Activated T-cell treated with anti-CD3 and anti-CD28 coated beads, Interleukin-2, amount 50 U/mL, for 72 hours (primary cell): ENCODE measurements at regions not wholly inside any gene's neighbourhood (a gene's known extent, or its start where the extent isn't known, plus 50 kb on each side); places are given as distances from the start of the nearest gene placed in this dataset.
"Not testable (repeated sequence)": the region's sequence is repeated elsewhere in the genome, so short reads cannot be mapped to it uniquely, and the experiment has no call there.

Experiments used
- ATAC-seq, 2 donors: fragments of 150-1000 bp; cut with Tn5 transposase; replicated peaks in 1 of 2; 2 replicates each; pipeline ENCODE4 v1.10.0; 2021; ENCODE audit warnings: moderate library complexity in 2 of 2, mild to moderate bottlenecking in 1 of 2
- DNase-seq, 2 donors: peaks; one replicate each; pipeline ENCODE4 v3.0.0; 2021 to 2022; ENCODE audit warnings: mixed read lengths in 1 of 2
- H3K27ac Mint-ChIP-seq: one replicate; pipeline ENCODE4 v1.8.0; 2022; ENCODE audit warnings: mild to moderate bottlenecking, moderate library complexity, mixed read lengths
- H3K27me3 Mint-ChIP-seq: one replicate; pipeline ENCODE4 v1.8.0; 2022; ENCODE audit warnings: low read depth, mixed read lengths
- H3K36me3 Mint-ChIP-seq, 2 donors: one replicate each; pipeline ENCODE4 v1.8.0; 2022; ENCODE audit warnings: mixed read lengths in 2 of 2, mild to moderate bottlenecking in 1 of 2; ENCODE audit not compliant: insufficient read depth in 2 of 2
- H3K4me1 Mint-ChIP-seq: one replicate; pipeline ENCODE4 v1.8.0; 2022; ENCODE audit warnings: low read depth, mixed read lengths
- H3K4me3 Mint-ChIP-seq, 2 donors: one replicate each; pipeline ENCODE4 v1.8.0; 2022; ENCODE audit warnings: mild to moderate bottlenecking in 2 of 2, mixed read lengths in 2 of 2, moderate library complexity in 2 of 2
- H3K9me3 Mint-ChIP-seq, 2 donors: one replicate each; pipeline ENCODE4 v1.8.0; 2022; ENCODE audit warnings: mixed read lengths in 2 of 2

GRCh38 chr6:141541581-141542324 lies 591.0 kb upstream of the GJE1 start:
- H3K36me3 Mint-ChIP-seq: no peaks in the 10 kb centered on the region

GRCh38 chr6:141540207-141540606 lies 592.5 kb upstream of the GJE1 start:
- no peak overlapping the region for H3K4me3 Mint-ChIP-seq
- no peak overlapping the region for H3K27ac Mint-ChIP-seq
- H3K4me1 Mint-ChIP-seq: peaks cover 4% of the 10 kb centered on the region
- H3K9me3 Mint-ChIP-seq: no peaks in the 10 kb centered on the region
- ATAC-seq: no peak
- no peaks in the 10 kb centered on the region for H3K27me3 Mint-ChIP-seq
- no peaks in the 10 kb centered on the region for H3K36me3 Mint-ChIP-seq
- DNase-seq: no peak

More at GRCh38 chr6:141541581-141542324, 591.0 kb upstream of the GJE1 start:
- Mint-ChIP-seq H3K27me3 (no peaks in the 10 kb centered on the region), H3K27ac (no peak overlapping the region), H3K4me3 (no peak overlapping the region), H3K9me3 (no peaks in the 10 kb centered on the region), H3K4me1 (peaks cover 4% of the 10 kb centered on the region)
- DNase-seq: no peak
- ATAC-seq: peak; percentile 50 to 89

GRCh38 chr6:141539617-141540016 lies 593.1 kb upstream of the GJE1 start:
- no peaks in the 10 kb centered on the region for H3K27me3 Mint-ChIP-seq
- no peak overlapping the region for H3K4me3 Mint-ChIP-seq
- peaks cover 4% of the 10 kb centered on the region for H3K4me1 Mint-ChIP-seq
- H3K36me3 Mint-ChIP-seq: no peaks in the 10 kb centered on the region
- H3K9me3 Mint-ChIP-seq: no peaks in the 10 kb centered on the region
- H3K27ac Mint-ChIP-seq: no peak overlapping the region
- no peak for ATAC-seq
- DNase-seq: no peak

GRCh38 chr6:141532211-141532610 lies 600.5 kb upstream of the GJE1 start:
- Mint-ChIP-seq H3K36me3 (no peaks in the 10 kb centered on the region), H3K27ac (no peak overlapping the region), H3K9me3 (no peaks in the 10 kb centered on the region), H3K27me3 (no peaks in the 10 kb centered on the region), H3K4me3 (no peak overlapping the region), H3K4me1 (no peaks in the 10 kb centered on the region)
- ATAC-seq (no peak), DNase-seq (no peak)

- no peak overlapping the region for H3K4me3 Mint-ChIP-seq
- H3K27me3 Mint-ChIP-seq: no peaks in the 10 kb centered on the region
- H3K4me1 Mint-ChIP-seq: no peaks in the 10 kb centered on the region
- no peaks in the 10 kb centered on the region for H3K9me3 Mint-ChIP-seq
- H3K36me3 Mint-ChIP-seq: no peaks in the 10 kb centered on the region
- H3K27ac Mint-ChIP-seq: no peak overlapping the region
- ATAC-seq (no peak), DNase-seq (no peak)
Observed at GRCh38 chr6:141531040-141531439, 601.7 kb upstream of the GJE1 start.

GRCh38 chr6:141528596-141528995 lies 604.1 kb upstream of the GJE1 start:
- Mint-ChIP-seq H3K27me3 (no peaks in the 10 kb centered on the region), H3K9me3 (no peaks in the 10 kb centered on the region), H3K4me3 (no peak overlapping the region), H3K27ac (no peak overlapping the region), H3K36me3 (no peaks in the 10 kb centered on the region), H3K4me1 (no peaks in the 10 kb centered on the region)
- ATAC-seq (no peak), DNase-seq (no peak)

GRCh38 chr6:141526985-141527384 lies 605.7 kb upstream of the GJE1 start:
- H3K27me3 Mint-ChIP-seq: no peaks in the 10 kb centered on the region
- H3K9me3 Mint-ChIP-seq: no peaks in the 10 kb centered on the region
- H3K4me1 Mint-ChIP-seq: no peaks in the 10 kb centered on the region
- DNase-seq: no peak
- H3K27ac Mint-ChIP-seq: no peak overlapping the region
- ATAC-seq: no peak
- H3K4me3 Mint-ChIP-seq: no peak overlapping the region
- no peaks in the 10 kb centered on the region for H3K36me3 Mint-ChIP-seq

GRCh38 chr6:141521440-141521839 lies 611.3 kb upstream of the GJE1 start:
- no peak for DNase-seq
- Mint-ChIP-seq H3K36me3 (no peaks in the 10 kb centered on the region), H3K4me3 (no peak overlapping the region), H3K4me1 (no peaks in the 10 kb centered on the region), H3K9me3 (peaks cover 0 to 2% of the 10 kb centered on the region in 2 donors), H3K27ac (no peak overlapping the region), H3K27me3 (no peaks in the 10 kb centered on the region)
- no peak for ATAC-seq

GRCh38 chr6:141513830-141514229 lies 618.9 kb upstream of the GJE1 start:
- DNase-seq (no peak), ATAC-seq (no peak)
- Mint-ChIP-seq H3K36me3 (peaks cover 0 to 2% of the 10 kb centered on the region in 2 donors), H3K4me1 (peaks cover 14% of the 10 kb centered on the region), H3K4me3 (peak overlapping the region; percentile 39 to 62), H3K27me3 (no peaks in the 10 kb centered on the region), H3K9me3 (no peaks in the 10 kb centered on the region), H3K27ac (peak overlapping the region; percentile 90)

- H3K27ac Mint-ChIP-seq: no peak overlapping the region
- ATAC-seq (no peak), DNase-seq (no peak)
- H3K4me3 Mint-ChIP-seq: no peak overlapping the region
- H3K36me3 Mint-ChIP-seq: peaks cover 6 to 10% of the 10 kb centered on the region in 2 donors
- peaks cover 14% of the 10 kb centered on the region for H3K4me1 Mint-ChIP-seq
- peaks cover 4 to 7% of the 10 kb centered on the region in 2 donors for H3K9me3 Mint-ChIP-seq
- H3K27me3 Mint-ChIP-seq: no peaks in the 10 kb centered on the region
Observed at GRCh38 chr6:141510803-141511202, 621.9 kb upstream of the GJE1 start.

- H3K36me3 Mint-ChIP-seq: peaks cover 13 to 16% of the 10 kb centered on the region in 2 donors
- ATAC-seq, H3K27me3 Mint-ChIP-seq, DNase-seq, H3K27ac Mint-ChIP-seq, H3K4me1 Mint-ChIP-seq, H3K4me3 Mint-ChIP-seq: not testable (repeated sequence)
- peaks cover 6 to 13% of the 10 kb centered on the region in 2 donors for H3K9me3 Mint-ChIP-seq
Observed at GRCh38 chr6:141506062-141506461, 626.7 kb upstream of the GJE1 start.

- Mint-ChIP-seq H3K36me3 (peaks cover 13 to 16% of the 10 kb centered on the region in 2 donors), H3K9me3 (peaks cover 6 to 13% of the 10 kb centered on the region in 2 donors)
- H3K4me3 Mint-ChIP-seq, H3K4me1 Mint-ChIP-seq, DNase-seq, ATAC-seq, H3K27ac Mint-ChIP-seq, H3K27me3 Mint-ChIP-seq: not testable (repeated sequence)
Observed at GRCh38 chr6:141504318-141504717, 628.4 kb upstream of the GJE1 start.

- Mint-ChIP-seq H3K27ac (no peak overlapping the region), H3K36me3 (peaks cover 9 to 16% of the 10 kb centered on the region in 2 donors), H3K27me3 (no peaks in the 10 kb centered on the region), H3K4me1 (no peaks in the 10 kb centered on the region), H3K9me3 (peaks cover 6 to 11% of the 10 kb centered on the region in 2 donors), H3K4me3 (no peak overlapping the region)
- ATAC-seq (no peak), DNase-seq (no peak)
Observed at GRCh38 chr6:141501616-141502015, 631.1 kb upstream of the GJE1 start.

- DNase-seq (no peak), ATAC-seq (no peak)
- H3K4me1 Mint-ChIP-seq: no peaks in the 10 kb centered on the region
- H3K27me3 Mint-ChIP-seq: no peaks in the 10 kb centered on the region
- no peak overlapping the region for H3K27ac Mint-ChIP-seq
- no peaks in the 10 kb centered on the region for H3K36me3 Mint-ChIP-seq
- no peak overlapping the region for H3K4me3 Mint-ChIP-seq
- peaks cover 0 to 1% of the 10 kb centered on the region in 2 donors for H3K9me3 Mint-ChIP-seq
Observed at GRCh38 chr6:141498977-141499376, 633.7 kb upstream of the GJE1 start.
